HEK293 (cell line): ENCODE measurements at regions not wholly inside any gene's neighbourhood (a gene's known extent, or its start where the extent isn't known, plus 50 kb on each side); places are given as distances from the start of the nearest gene placed in this dataset.

Experiments
- CTCF ChIA-PET: fragments of 350-600 bp; formaldehyde crosslinking; extraction: SDS; loops from one replicate; lab custom pipeline; 2021; ENCODE audit warnings: antibody characterized with exemption; lab: Yijun Ruan, JAX
- POLR2A ChIA-PET: fragments of 300-600 bp; formaldehyde crosslinking; extraction: SDS; loops from one replicate; lab custom pipeline; 2020; ENCODE audit warnings: antibody characterized with exemption, inconsistent platforms; lab: Yijun Ruan, JAX
- H3K27ac ChIP-seq: fragments of 200-500 bp; sonication (Bioruptor generic); 2 replicates; pipeline ENCODE4 v1.5.1; 2014; ENCODE audit warnings: low read depth, low read length, control low read depth, inconsistent platforms; ENCODE audit errors: extremely low read depth
- H3K36me3 ChIP-seq, 2 experiments: fragments of 200-500 bp in 1 of 2; sonication (Bioruptor generic) in 1 of 2; 1 replicate in 1 of 2; 2 replicates in 1 of 2; pipeline ENCODE4 v1.5.1; 2014 to 2017; ENCODE audit warnings: inconsistent platforms in 2 of 2, low read length in 2 of 2; ENCODE audit not compliant: control insufficient read depth in 2 of 2, insufficient read depth in 1 of 2
- H3K4me1 ChIP-seq: fragments of 200-500 bp; sonication (Bioruptor generic); 2 replicates; pipeline ENCODE4 v1.5.1; 2014; ENCODE audit warnings: mild to moderate bottlenecking, low read length, inconsistent platforms; ENCODE audit not compliant: control insufficient read depth, insufficient read depth
- H3K4me3 ChIP-seq: 2 replicates; pipeline ENCODE4 v1.5.1; 2011; ENCODE audit warnings: low read depth, mild to moderate bottlenecking, control low read depth, low read length, moderate library complexity
- H3K9me3 ChIP-seq: fragments of 200-500 bp; sonication (Bioruptor generic); 2 replicates; pipeline ENCODE4 v1.5.1; 2014; ENCODE audit warnings: low read depth, low read length, inconsistent platforms; ENCODE audit not compliant: control insufficient read depth, insufficient read depth
- GLIS2 ChIP-seq: fragments of 450-650 bp; formaldehyde crosslinking; IDR thresholded peaks from 2 replicates; pipeline ENCODE4 v1.5.1; 2016; ENCODE audit warnings: missing biosample characterization, missing genetic modification characterization
- SETDB1 ChIP-seq: IDR thresholded peaks from one replicate; pipeline ENCODE4 v1.6.1; 2017; ENCODE audit warnings: mild to moderate bottlenecking, low read length, moderate library complexity, mixed read lengths; ENCODE audit not compliant: insufficient read length
- YY2 ChIP-seq: fragments of 450-650 bp; formaldehyde crosslinking; IDR thresholded peaks from 2 replicates; pipeline ENCODE4 v1.5.1; 2016; ENCODE audit warnings: missing biosample characterization, missing genetic modification characterization
- ZBTB21 ChIP-seq: fragments of 450-650 bp; formaldehyde crosslinking; IDR thresholded peaks from 2 replicates; pipeline ENCODE4 v1.5.1; 2017; ENCODE audit warnings: missing biosample characterization, missing genetic modification characterization
- ZEB2 ChIP-seq: fragments of 450-650 bp; formaldehyde crosslinking; IDR thresholded peaks from 2 replicates; pipeline ENCODE4 v1.5.1; 2016; ENCODE audit warnings: missing biosample characterization, missing genetic modification characterization
- ZFP37 ChIP-seq: fragments of 450-650 bp; formaldehyde crosslinking; IDR thresholded peaks from 2 replicates; pipeline ENCODE4 v1.5.1; 2016; ENCODE audit warnings: missing biosample characterization, missing genetic modification characterization
- ZFP41 ChIP-seq: fragments of 450-650 bp; formaldehyde crosslinking; IDR thresholded peaks from 2 replicates; pipeline ENCODE4 v1.5.1; 2016; ENCODE audit warnings: missing biosample characterization, missing genetic modification characterization, borderline replicate concordance
- ZIC2 ChIP-seq: fragments of 450-650 bp; formaldehyde crosslinking; IDR thresholded peaks from 2 replicates; pipeline ENCODE4 v1.5.1; 2016; ENCODE audit warnings: missing biosample characterization, missing genetic modification characterization
- ZNF174 ChIP-seq: fragments of 450-650 bp; formaldehyde crosslinking; IDR thresholded peaks from 2 replicates; pipeline ENCODE4 v1.5.0; 2017; ENCODE audit warnings: missing biosample characterization, mild to moderate bottlenecking, missing genetic modification characterization
- ZNF2 ChIP-seq: fragments of 450-650 bp; formaldehyde crosslinking; IDR thresholded peaks from 2 replicates; pipeline ENCODE4 v1.5.1; 2016; ENCODE audit warnings: missing biosample characterization, missing genetic modification characterization
- ZNF211 ChIP-seq: fragments of 450-650 bp; formaldehyde crosslinking; IDR thresholded peaks from 2 replicates; pipeline ENCODE4 v1.5.1; 2016; ENCODE audit warnings: low read depth, missing biosample characterization, missing genetic modification characterization
- ZNF23 ChIP-seq: fragments of 450-650 bp; formaldehyde crosslinking; IDR thresholded peaks from 2 replicates; pipeline ENCODE4 v1.5.1; 2016; ENCODE audit warnings: missing biosample characterization, missing genetic modification characterization, borderline replicate concordance
- ZNF341 ChIP-seq: fragments of 450-650 bp; formaldehyde crosslinking; IDR thresholded peaks from 2 replicates; pipeline ENCODE4; 2016; ENCODE audit warnings: low read depth, missing biosample characterization, missing genetic modification characterization
- ZNF394 ChIP-seq: fragments of 450-650 bp; formaldehyde crosslinking; IDR thresholded peaks from 2 replicates; pipeline ENCODE4 v1.5.1; 2016; ENCODE audit warnings: missing biosample characterization, missing genetic modification characterization, mild to moderate bottlenecking, moderate library complexity, borderline replicate concordance
- ZNF433 ChIP-seq: fragments of 450-650 bp; formaldehyde crosslinking; IDR thresholded peaks from 2 replicates; pipeline ENCODE4 v1.5.1; 2016; ENCODE audit warnings: missing biosample characterization, missing genetic modification characterization, low read depth
- ZNF549 ChIP-seq: fragments of 450-650 bp; IDR thresholded peaks from 2 replicates; pipeline ENCODE4 v1.5.1; 2018; ENCODE audit warnings: missing biosample characterization, missing genetic modification characterization, mild to moderate bottlenecking, inconsistent platforms, moderate library complexity
- ZNF585B ChIP-seq: fragments of 450-650 bp; formaldehyde crosslinking; IDR thresholded peaks from 2 replicates; pipeline ENCODE4 v1.5.1; 2016; ENCODE audit warnings: missing biosample characterization, missing genetic modification characterization
- ZNF600 ChIP-seq: fragments of 450-650 bp; formaldehyde crosslinking; IDR thresholded peaks from 2 replicates; pipeline ENCODE4 v1.5.1; 2016; ENCODE audit warnings: missing biosample characterization, missing genetic modification characterization
- ZNF621 ChIP-seq: fragments of 450-650 bp; formaldehyde crosslinking; IDR thresholded peaks from 2 replicates; pipeline ENCODE4 v1.5.1; 2017; ENCODE audit warnings: missing biosample characterization, missing genetic modification characterization
- ZNF624 ChIP-seq: fragments of 450-650 bp; formaldehyde crosslinking; IDR thresholded peaks from 2 replicates; pipeline ENCODE4 v1.5.1; 2017; ENCODE audit warnings: missing biosample characterization, missing genetic modification characterization
- ZNF660 ChIP-seq: fragments of 450-650 bp; IDR thresholded peaks from 2 replicates; pipeline ENCODE4 v1.5.1; 2018; ENCODE audit warnings: missing biosample characterization, mild to moderate bottlenecking, missing genetic modification characterization
- ZNF664 ChIP-seq: fragments of 450-650 bp; formaldehyde crosslinking; IDR thresholded peaks from 2 replicates; pipeline ENCODE4 v1.5.1; 2016; ENCODE audit warnings: missing biosample characterization, missing genetic modification characterization
- ZNF785 ChIP-seq: fragments of 450-650 bp; formaldehyde crosslinking; IDR thresholded peaks from 2 replicates; pipeline ENCODE4 v1.5.1; 2016; ENCODE audit warnings: missing biosample characterization, missing genetic modification characterization
- TF ChIP-seq, protein P1 (sequence below): fragments of 450-650 bp; formaldehyde crosslinking; IDR thresholded peaks from 2 replicates; pipeline ENCODE4 v1.5.1; 2016; ENCODE audit warnings: missing biosample characterization, missing genetic modification characterization, borderline replicate concordance
- TF ChIP-seq, protein P2 (sequence below): fragments of 450-650 bp; formaldehyde crosslinking; IDR thresholded peaks from 2 replicates; pipeline ENCODE4 v1.5.1; 2016; ENCODE audit warnings: missing biosample characterization, missing genetic modification characterization
- TF ChIP-seq, protein P3 (sequence below): fragments of 450-650 bp; formaldehyde crosslinking; IDR thresholded peaks from 2 replicates; pipeline ENCODE4 v1.5.1; 2016; ENCODE audit warnings: missing biosample characterization, missing genetic modification characterization
- TF ChIP-seq, protein P4 (sequence below): fragments of 450-650 bp; IDR thresholded peaks from 2 replicates; pipeline ENCODE4 v1.5.1; 2018; ENCODE audit warnings: missing biosample characterization, mild to moderate bottlenecking, missing genetic modification characterization

DNA sequence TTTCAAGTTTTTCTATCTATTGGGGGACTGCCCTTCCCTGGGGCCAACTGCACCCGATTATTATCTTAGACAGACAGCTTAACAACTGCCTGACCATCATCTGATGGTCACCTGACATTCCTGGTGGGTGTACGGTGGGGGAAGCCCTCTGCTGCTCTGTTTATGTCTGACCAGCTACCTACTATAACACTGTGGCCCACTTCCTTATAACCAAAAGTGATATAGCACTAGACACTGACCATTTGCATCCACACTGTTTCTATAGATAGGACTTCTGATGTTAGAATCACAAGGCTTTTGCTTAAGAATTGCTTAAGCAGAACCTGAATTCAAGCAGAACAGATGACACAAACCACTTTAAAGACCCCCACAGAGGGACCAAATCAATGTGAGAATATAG, 110.5 kb upstream of the RAI14 start (continued):
- TF ChIP-seq, protein P1, sequence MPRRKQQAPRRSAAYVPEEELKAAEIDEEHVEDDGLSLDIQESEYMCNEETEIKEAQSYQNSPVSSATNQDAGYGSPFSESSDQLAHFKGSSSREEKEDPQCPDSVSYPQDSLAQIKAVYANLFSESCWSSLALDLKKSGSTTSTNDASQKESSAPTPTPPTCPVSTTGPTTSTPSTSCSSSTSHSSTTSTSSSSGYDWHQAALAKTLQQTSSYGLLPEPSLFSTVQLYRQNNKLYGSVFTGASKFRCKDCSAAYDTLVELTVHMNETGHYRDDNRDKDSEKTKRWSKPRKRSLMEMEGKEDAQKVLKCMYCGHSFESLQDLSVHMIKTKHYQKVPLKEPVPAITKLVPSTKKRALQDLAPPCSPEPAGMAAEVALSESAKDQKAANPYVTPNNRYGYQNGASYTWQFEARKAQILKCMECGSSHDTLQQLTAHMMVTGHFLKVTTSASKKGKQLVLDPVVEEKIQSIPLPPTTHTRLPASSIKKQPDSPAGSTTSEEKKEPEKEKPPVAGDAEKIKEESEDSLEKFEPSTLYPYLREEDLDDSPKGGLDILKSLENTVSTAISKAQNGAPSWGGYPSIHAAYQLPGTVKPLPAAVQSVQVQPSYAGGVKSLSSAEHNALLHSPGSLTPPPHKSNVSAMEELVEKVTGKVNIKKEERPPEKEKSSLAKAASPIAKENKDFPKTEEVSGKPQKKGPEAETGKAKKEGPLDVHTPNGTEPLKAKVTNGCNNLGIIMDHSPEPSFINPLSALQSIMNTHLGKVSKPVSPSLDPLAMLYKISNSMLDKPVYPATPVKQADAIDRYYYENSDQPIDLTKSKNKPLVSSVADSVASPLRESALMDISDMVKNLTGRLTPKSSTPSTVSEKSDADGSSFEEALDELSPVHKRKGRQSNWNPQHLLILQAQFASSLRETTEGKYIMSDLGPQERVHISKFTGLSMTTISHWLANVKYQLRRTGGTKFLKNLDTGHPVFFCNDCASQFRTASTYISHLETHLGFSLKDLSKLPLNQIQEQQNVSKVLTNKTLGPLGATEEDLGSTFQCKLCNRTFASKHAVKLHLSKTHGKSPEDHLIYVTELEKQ (tag by site-specific recombination): no peak
- TF ChIP-seq ZNF2 (no peak), ZEB2 (tag by site-specific recombination) (no peak), ZFP41 (tag by site-specific recombination) (no peak), GLIS2 (tag by site-specific recombination) (no peak), ZNF394 (tag by site-specific recombination) (no peak), ZNF621 (tag by site-specific recombination) (no peak), ZNF341 (tag by site-specific recombination) (no peak), YY2 (no peak), ZBTB21 (no peak), ZIC2 (tag by site-specific recombination) (no peak)
- TF ChIP-seq, protein P2, sequence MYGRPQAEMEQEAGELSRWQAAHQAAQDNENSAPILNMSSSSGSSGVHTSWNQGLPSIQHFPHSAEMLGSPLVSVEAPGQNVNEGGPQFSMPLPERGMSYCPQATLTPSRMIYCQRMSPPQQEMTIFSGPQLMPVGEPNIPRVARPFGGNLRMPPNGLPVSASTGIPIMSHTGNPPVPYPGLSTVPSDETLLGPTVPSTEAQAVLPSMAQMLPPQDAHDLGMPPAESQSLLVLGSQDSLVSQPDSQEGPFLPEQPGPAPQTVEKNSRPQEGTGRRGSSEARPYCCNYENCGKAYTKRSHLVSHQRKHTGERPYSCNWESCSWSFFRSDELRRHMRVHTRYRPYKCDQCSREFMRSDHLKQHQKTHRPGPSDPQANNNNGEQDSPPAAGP (tag by site-specific recombination): no peak
- TF ChIP-seq, protein P3, sequence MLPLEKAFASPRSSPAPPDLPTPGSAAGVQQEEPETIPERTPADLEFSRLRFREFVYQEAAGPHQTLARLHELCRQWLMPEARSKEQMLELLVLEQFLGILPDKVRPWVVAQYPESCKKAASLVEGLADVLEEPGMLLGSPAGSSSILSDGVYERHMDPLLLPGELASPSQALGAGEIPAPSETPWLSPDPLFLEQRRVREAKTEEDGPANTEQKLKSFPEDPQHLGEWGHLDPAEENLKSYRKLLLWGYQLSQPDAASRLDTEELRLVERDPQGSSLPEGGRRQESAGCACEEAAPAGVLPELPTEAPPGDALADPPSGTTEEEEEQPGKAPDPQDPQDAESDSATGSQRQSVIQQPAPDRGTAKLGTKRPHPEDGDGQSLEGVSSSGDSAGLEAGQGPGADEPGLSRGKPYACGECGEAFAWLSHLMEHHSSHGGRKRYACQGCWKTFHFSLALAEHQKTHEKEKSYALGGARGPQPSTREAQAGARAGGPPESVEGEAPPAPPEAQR (tag by site-specific recombination): no peak
- TF ChIP-seq, protein P4, sequence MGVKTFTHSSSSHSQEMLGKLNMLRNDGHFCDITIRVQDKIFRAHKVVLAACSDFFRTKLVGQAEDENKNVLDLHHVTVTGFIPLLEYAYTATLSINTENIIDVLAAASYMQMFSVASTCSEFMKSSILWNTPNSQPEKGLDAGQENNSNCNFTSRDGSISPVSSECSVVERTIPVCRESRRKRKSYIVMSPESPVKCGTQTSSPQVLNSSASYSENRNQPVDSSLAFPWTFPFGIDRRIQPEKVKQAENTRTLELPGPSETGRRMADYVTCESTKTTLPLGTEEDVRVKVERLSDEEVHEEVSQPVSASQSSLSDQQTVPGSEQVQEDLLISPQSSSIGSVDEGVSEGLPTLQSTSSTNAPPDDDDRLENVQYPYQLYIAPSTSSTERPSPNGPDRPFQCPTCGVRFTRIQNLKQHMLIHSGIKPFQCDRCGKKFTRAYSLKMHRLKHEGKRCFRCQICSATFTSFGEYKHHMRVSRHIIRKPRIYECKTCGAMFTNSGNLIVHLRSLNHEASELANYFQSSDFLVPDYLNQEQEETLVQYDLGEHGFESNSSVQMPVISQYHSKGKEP: no peak

GRCh38 chr5:34547300-34548085, 108.6 kb upstream of the RAI14 start:
- no peak overlapping the region for H3K4me3 ChIP-seq
- no peak overlapping the region for H3K27ac ChIP-seq
- no peaks in the 10 kb centered on the region for H3K36me3 ChIP-seq
- no peaks in the 10 kb centered on the region for H3K9me3 ChIP-seq
- ChIA-PET CTCF (interaction anchor here (0.6 to 1.5 kb wide), 4 partner anchors 9 to 292 kb away, joined by 3 to 5 read pairs (median 4); no protein-coding TSS in a partner anchor), POLR2A (no interaction called here)
- H3K4me1 ChIP-seq: no peaks in the 10 kb centered on the region
- no peak for TF ChIP-seq ZFP37 (tag by site-specific recombination)
- no peak for TF ChIP-seq ZNF174
- TF ChIP-seq ZNF624: no peak
- no peak for TF ChIP-seq ZNF585B
- peak; percentile 73 for TF ChIP-seq SETDB1
- TF ChIP-seq ZNF433: no peak
- TF ChIP-seq ZNF549 (tag by site-specific recombination): peak; percentile 57; the same call in 1 of the 2 replicates
- TF ChIP-seq ZNF211: no peak
- TF ChIP-seq ZNF600: no peak
- no peak for TF ChIP-seq ZNF23
- TF ChIP-seq ZNF660 (tag by site-specific recombination): no peak
- no peak for TF ChIP-seq ZNF785
- TF ChIP-seq ZNF664: no peak
